WTC11 (cell line): ENCODE measurements at regions not wholly inside any gene's neighbourhood (a gene's known extent, or its start where the extent isn't known, plus 50 kb on each side); places are given as distances from the start of the nearest gene placed in this dataset.

Source experiments
- ATAC-seq: fragments of 200-7000 bp; cut with Tn5 transposase; 2 replicates; pipeline ENCODE4 v1.10.0; 2021; ENCODE audit warnings: mild to moderate bottlenecking, moderate library complexity
- CTCF ChIA-PET: fragments of 300-600 bp; sonication (Branson Sonifier 250); formaldehyde crosslinking; loops from one replicate; lab custom pipeline; 2021; ENCODE audit warnings: antibody characterized with exemption; lab: Charles Lee
- POLR2A ChIA-PET: fragments of 350-600 bp; sonication (Branson Sonifier 250); formaldehyde crosslinking; loops from one replicate; lab custom pipeline; 2021; ENCODE audit warnings: antibody characterized with exemption; lab: Charles Lee
- DNase-seq: peaks from one replicate; pipeline ENCODE4 v3.0.0; 2021; ENCODE audit warnings: low spot score
- H3K27ac Mint-ChIP-seq: 2 replicates; pipeline ENCODE4 v1.8.0; 2021; ENCODE audit warnings: mixed read lengths
- H3K27me3 Mint-ChIP-seq: 2 replicates; pipeline ENCODE4 v1.8.0; 2021; ENCODE audit warnings: low read depth, mild to moderate bottlenecking, moderate library complexity, mixed read lengths
- H3K36me3 Mint-ChIP-seq: 2 replicates; pipeline ENCODE4 v1.8.0; 2021; ENCODE audit warnings: mixed read lengths
- H3K4me1 Mint-ChIP-seq: 2 replicates; pipeline ENCODE4 v1.8.0; 2022; ENCODE audit warnings: mixed read lengths
- H3K4me3 Mint-ChIP-seq: 2 replicates; pipeline ENCODE4 v1.8.0; 2021; ENCODE audit warnings: mild to moderate bottlenecking, moderate library complexity, mixed read lengths
- H3K9me3 Mint-ChIP-seq: 2 replicates; pipeline ENCODE4 v1.8.0; 2021; ENCODE audit warnings: mixed read lengths
- AFF4 ChIP-seq: sonication (generic); formaldehyde crosslinking; IDR thresholded peaks from 2 replicates; pipeline ENCODE4 v1.8.1; 2023; ENCODE audit warnings: mild to moderate bottlenecking, missing genetic modification reagents, borderline replicate concordance
- ATF3 ChIP-seq: sonication (generic); formaldehyde crosslinking; conservative IDR thresholded peaks from 2 replicates; pipeline ENCODE4 v1.8.1; 2022; ENCODE audit warnings: mild to moderate bottlenecking, missing genetic modification reagents
- E2F1 ChIP-seq: sonication (generic); formaldehyde crosslinking; IDR thresholded peaks from 2 replicates; pipeline ENCODE4 v1.8.0; 2022; ENCODE audit warnings: mild to moderate bottlenecking, missing genetic modification reagents
- E2F5 ChIP-seq: sonication (generic); formaldehyde crosslinking; IDR thresholded peaks from 2 replicates; pipeline ENCODE4 v1.8.1; 2022; ENCODE audit warnings: mild to moderate bottlenecking, moderate library complexity, missing genetic modification reagents
- EMX1 ChIP-seq: fragments of 250-450 bp; sonication (Bioruptor Pico); IDR thresholded peaks from 2 replicates; pipeline ENCODE4 v1.8.0; 2021; ENCODE audit warnings: mild to moderate bottlenecking
- ERG ChIP-seq: fragments of 250-450 bp; sonication (Bioruptor Pico); IDR thresholded peaks from 2 replicates; pipeline ENCODE4 v1.8.0; 2021; ENCODE audit warnings: mild to moderate bottlenecking
- FOXJ3 ChIP-seq: sonication (generic); formaldehyde crosslinking; IDR thresholded peaks from 2 replicates; pipeline ENCODE4 v1.9.0; 2021; ENCODE audit warnings: missing genetic modification reagents, mild to moderate bottlenecking, borderline replicate concordance
- HMGA2 ChIP-seq: fragments of 250-450 bp; sonication (Bioruptor Pico); IDR thresholded peaks from 2 replicates; pipeline ENCODE4 v1.4.0; 2021; ENCODE audit warnings: mild to moderate bottlenecking, moderate library complexity
- IRF2 ChIP-seq: sonication (generic); formaldehyde crosslinking; IDR thresholded peaks from 2 replicates; pipeline ENCODE4 v1.8.0; 2022; ENCODE audit warnings: low read depth, missing genetic modification reagents, borderline replicate concordance
- JAZF1 ChIP-seq: fragments of 250-450 bp; sonication (Bioruptor Pico); IDR thresholded peaks from 2 replicates; pipeline ENCODE4 v1.9.0; 2021; ENCODE audit warnings: moderate library complexity, mild to moderate bottlenecking, inconsistent platforms
- JUN ChIP-seq: sonication (generic); formaldehyde crosslinking; IDR thresholded peaks from 2 replicates; pipeline ENCODE4 v1.8.0; 2023; ENCODE audit warnings: mild to moderate bottlenecking, missing genetic modification reagents
- KAT7 ChIP-seq: sonication (generic); formaldehyde crosslinking; IDR thresholded peaks from 2 replicates; pipeline ENCODE4 v1.8.1; 2023; ENCODE audit warnings: missing genetic modification reagents, mild to moderate bottlenecking, borderline replicate concordance
- MLX ChIP-seq: sonication (generic); formaldehyde crosslinking; IDR thresholded peaks from 2 replicates; pipeline ENCODE4 v1.8.1; 2023; ENCODE audit warnings: mild to moderate bottlenecking, missing genetic modification reagents, moderate library complexity
- PREB ChIP-seq: sonication (generic); formaldehyde crosslinking; IDR thresholded peaks from 2 replicates; pipeline ENCODE4 v1.8.1; 2022; ENCODE audit warnings: mild to moderate bottlenecking, missing genetic modification reagents, moderate library complexity, borderline replicate concordance
- SOX15 ChIP-seq: fragments of 250-450 bp; sonication (Bioruptor Pico); IDR thresholded peaks from 2 replicates; pipeline ENCODE4 v1.9.0; 2021; ENCODE audit warnings: mild to moderate bottlenecking
- ZBTB21 ChIP-seq: sonication (generic); formaldehyde crosslinking; IDR thresholded peaks from 2 replicates; pipeline ENCODE4 v1.8.1; 2023; ENCODE audit warnings: mild to moderate bottlenecking, missing genetic modification reagents, borderline replicate concordance
- ZBTB43 ChIP-seq: sonication (generic); formaldehyde crosslinking; IDR thresholded peaks from 2 replicates; pipeline ENCODE4 v1.8.1; 2023; ENCODE audit warnings: mild to moderate bottlenecking, missing genetic modification reagents
- ZNF138 ChIP-seq: sonication (generic); formaldehyde crosslinking; conservative IDR thresholded peaks from 2 replicates; pipeline ENCODE4 v1.8.1; 2022; ENCODE audit warnings: mild to moderate bottlenecking, moderate library complexity, missing genetic modification reagents
- ZNF263 ChIP-seq: sonication (generic); formaldehyde crosslinking; IDR thresholded peaks from 2 replicates; pipeline ENCODE4 v1.8.1; 2022; ENCODE audit warnings: low read depth, mild to moderate bottlenecking, moderate library complexity, missing genetic modification reagents
- ZNF317 ChIP-seq: sonication (generic); formaldehyde crosslinking; IDR thresholded peaks from 2 replicates; pipeline ENCODE4 v1.8.1; 2023; ENCODE audit warnings: low read depth, mild to moderate bottlenecking, moderate library complexity, missing genetic modification reagents, borderline replicate concordance
- ZNF396 ChIP-seq: fragments of 250-450 bp; sonication (Bioruptor Pico); IDR thresholded peaks from 2 replicates; pipeline ENCODE4 v1.8.0; 2021; ENCODE audit warnings: mild to moderate bottlenecking, moderate library complexity, borderline replicate concordance
- ZSCAN18 ChIP-seq: fragments of 250-450 bp; sonication (Bioruptor Pico); IDR thresholded peaks from 2 replicates; pipeline ENCODE4 v2.1.2; 2022; ENCODE audit warnings: mild to moderate bottlenecking, moderate library complexity

- POLR2A ChIA-PET, result no interaction called here
- Mint-ChIP-seq H3K4me3 (no peak overlapping the region), H3K27me3 (no peaks in the 10 kb centered on the region; the same call in 1 of the 2 replicates), H3K27ac (no peak overlapping the region), H3K9me3 (no peaks in the 10 kb centered on the region), H3K4me1 (peaks cover 18% of the 10 kb centered on the region), H3K36me3 (no peaks in the 10 kb centered on the region)
- DNase-seq (no peak), ATAC-seq (no peak)
- TF ChIP-seq EMX1 (CRISPR knock-in tag) (no peak), ZNF396 (CRISPR knock-in tag) (no peak), E2F5 (CRISPR knock-in tag) (no peak), IRF2 (CRISPR knock-in tag) (no peak), JUN (CRISPR knock-in tag) (no peak), ZBTB43 (CRISPR knock-in tag) (no peak), FOXJ3 (no peak), AFF4 (CRISPR knock-in tag) (no peak), ATF3 (CRISPR knock-in tag) (no peak), KAT7 (CRISPR knock-in tag) (no peak), ERG (CRISPR knock-in tag) (no peak), ZSCAN18 (CRISPR knock-in tag) (no peak), PREB (no peak), SOX15 (CRISPR knock-in tag) (no peak), HMGA2 (CRISPR knock-in tag) (no peak)
- CTCF ChIA-PET, result no interaction called here
Observed at GRCh38 chr22:48088926-48089536, 1326.6 kb downstream of the TBC1D22A start.

GRCh38 chr22:48088251-48088650, 1325.8 kb downstream of the TBC1D22A start:
- ATAC-seq, result no peak
- no peaks in the 10 kb centered on the region for H3K9me3 Mint-ChIP-seq
- ChIA-PET CTCF (no interaction called here), POLR2A (no interaction called here)
- H3K27me3 Mint-ChIP-seq, result no peaks in the 10 kb centered on the region; the same call in 1 of the 2 replicates
- DNase-seq, result no peak
- H3K27ac Mint-ChIP-seq, result no peak overlapping the region
- H3K36me3 Mint-ChIP-seq, result no peaks in the 10 kb centered on the region
- H3K4me3 Mint-ChIP-seq, result no peak overlapping the region
- H3K4me1 Mint-ChIP-seq, result peaks cover 21% of the 10 kb centered on the region
- TF ChIP-seq MLX (no peak), ZBTB21 (CRISPR knock-in tag) (no peak), E2F1 (CRISPR knock-in tag) (no peak), JAZF1 (CRISPR knock-in tag) (no peak), ZNF138 (CRISPR knock-in tag) (no peak), ZNF263 (CRISPR knock-in tag) (no peak), ZBTB43 (CRISPR knock-in tag) (no peak), ZNF317 (CRISPR knock-in tag) (no peak)
